NCI-H146 treated with DMSO at 0.1 percent for 48 hours (cell line): ENCODE measurements at regions not wholly inside any gene's neighbourhood (a gene's known extent, or its start where the extent isn't known, plus 50 kb on each side); places are given as distances from the start of the nearest gene placed in this dataset.

Experiments
- DNase-seq: peaks from one replicate; lab custom pipeline; 2025; ENCODE audit not compliant: unreplicated experiment; lab: John Stamatoyannopoulos, UW

DNA sequence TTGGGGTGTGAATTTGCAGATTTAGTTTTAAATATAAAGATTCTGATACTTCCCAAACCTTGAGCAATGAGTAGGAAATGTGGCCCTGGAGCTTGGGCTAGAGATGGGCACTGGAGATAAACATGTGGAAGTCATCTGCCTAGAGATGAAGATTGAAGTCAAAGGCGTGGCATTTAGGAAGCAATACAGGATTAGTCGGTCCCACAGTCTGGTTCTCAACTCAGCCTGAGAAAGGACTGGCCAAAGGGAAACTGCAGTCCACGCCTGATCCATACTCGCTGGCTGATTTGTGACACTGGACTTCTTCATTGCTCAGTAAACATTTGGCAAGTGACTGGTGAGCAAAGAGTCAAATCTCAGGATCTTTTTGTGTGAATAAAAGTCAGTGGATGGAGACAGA is 268.2 kb upstream of the ATP2B1 start:
- DNase-seq, result no peak

DNA sequence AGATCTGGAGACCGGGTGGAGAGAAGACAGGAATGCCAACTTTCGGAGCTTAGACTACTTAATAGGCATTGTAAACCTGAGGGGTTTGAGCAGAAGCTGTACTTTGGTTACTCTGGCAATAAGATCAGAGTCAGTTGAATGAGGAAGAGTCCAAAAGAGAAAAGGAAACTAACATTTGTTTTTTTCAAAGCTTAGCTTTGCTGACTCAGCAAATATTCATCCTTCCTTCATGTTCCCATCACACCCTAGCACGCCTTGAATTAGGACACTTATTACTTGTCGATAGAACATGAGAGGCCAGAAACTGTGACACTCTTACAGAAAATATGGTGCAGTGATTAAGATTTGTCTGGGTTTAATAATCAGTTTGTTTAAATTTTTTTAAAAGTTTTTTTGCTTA is 266.9 kb upstream of the ATP2B1 start:
- DNase-seq, result no peak

DNA sequence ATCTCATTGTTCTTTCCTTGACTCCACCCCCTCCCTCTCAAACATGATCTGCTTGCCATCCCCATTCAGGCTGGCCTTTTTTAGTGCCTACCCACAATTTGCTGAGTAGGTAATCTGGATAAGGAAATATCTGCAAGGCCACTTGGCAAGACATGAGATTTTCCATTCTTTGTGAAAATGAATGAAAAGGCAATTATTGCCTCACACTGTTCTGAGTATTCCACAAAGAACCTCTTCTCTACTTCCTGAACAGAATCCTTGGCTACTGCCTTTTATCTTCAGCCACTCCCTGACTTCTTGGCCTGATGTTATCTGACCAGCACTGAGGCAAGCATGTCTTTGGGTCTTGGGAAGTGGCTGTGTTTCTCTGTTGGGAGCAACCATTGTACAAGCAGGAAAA is 263.2 kb upstream of the ATP2B1 start:
- DNase-seq, result no peak

DNA sequence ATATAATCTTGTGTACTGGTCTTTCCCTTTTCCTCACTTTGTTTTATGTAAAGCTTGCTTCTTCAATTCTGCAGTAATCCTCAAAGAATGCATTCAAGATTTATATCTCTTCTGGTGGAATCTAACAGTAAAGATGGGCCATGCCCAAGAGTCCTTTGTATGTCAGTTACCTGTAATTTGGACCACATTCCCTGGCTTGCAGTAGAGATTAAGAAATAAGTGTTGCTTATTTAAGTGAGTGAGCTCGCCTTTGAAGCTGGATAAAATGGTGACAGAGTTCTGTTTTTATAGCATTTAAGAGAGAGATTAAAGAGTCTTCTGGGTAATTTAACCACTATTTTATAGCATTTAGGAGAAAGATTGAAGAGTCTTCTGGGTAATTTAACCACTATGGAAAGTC is 262.1 kb upstream of the ATP2B1 start:
- DNase-seq, result no peak

DNA sequence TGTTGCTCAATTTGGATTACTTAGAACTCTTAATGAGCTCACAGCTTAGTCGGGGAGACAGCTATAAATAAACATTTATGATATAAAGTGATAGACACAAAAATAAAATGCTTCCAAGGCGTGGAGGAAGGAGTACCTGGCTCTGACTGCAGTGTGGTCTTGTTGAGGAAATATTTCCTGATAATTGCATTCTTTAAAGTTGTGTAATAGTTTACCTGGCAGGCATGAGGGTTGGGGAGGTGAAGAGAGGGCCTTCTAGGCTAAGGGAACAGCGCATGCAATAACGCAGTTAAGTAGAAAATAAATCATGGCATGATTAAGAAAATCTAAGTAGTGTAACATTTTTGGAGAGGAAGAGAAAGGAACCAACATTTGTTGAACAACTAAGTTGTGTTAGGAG is 260.5 kb upstream of the ATP2B1 start:
- DNase-seq, result no peak

DNA sequence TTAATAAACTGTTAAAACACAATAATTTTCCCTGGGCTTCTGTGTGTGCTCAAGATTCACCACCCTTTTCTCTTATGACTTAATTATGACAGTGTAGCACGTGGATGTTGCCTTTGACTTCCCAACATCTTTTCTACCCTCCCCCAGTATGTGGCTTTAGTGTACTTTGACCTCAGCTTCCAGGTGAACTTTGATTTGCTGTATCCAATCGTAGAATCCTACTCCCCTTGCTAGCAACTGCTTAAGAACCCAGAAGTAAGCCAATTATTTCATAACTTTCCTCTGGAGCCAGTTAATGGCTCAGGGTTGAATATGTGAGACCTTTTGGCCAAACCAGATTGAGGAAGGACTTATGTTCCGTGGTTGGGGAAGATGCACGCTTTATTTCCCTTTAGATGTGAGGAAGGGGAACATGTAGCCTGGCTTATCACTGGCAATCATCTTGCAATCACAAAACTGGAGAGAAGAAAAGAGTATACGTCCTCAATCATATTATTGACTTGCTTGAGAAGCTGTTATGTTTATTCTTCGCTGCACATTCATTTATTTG is 259.6 kb upstream of the ATP2B1 start:
- DNase-seq, result no peak

DNA sequence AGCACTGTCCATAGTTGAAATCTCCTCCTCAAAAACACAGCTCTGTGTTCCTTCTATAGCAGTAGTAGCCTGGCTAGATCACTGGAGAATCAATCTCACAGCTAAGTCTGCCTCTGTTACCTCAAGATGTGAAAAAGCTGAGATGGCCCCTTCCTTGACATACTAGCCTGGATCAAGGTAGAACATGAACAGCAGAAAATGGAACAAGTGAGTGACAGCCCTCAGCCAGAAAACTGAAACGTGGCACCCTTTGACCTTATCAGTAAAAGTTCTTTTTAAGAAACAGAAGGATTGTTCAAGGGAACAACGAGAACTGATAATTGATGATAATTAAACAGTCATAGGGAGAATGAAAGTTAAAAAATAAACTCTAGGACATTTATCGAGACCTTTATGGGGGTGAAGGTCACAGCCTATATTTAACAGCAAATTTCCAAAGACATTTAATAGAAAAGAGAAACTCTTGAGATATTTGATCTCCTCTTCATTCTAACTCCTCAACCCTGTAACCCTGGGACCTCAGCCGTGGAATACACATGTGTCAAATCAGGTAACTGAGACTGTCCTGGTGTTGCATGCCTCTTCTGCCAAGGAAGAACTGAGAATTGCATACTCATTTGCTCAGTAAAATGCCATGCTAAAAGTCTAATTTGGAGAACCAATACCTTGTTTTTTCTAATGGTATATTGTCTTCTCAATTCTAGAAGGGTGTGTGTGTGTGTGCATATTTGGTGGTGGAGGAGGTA is 258.0 kb upstream of the ATP2B1 start:
- no peak for DNase-seq

DNA sequence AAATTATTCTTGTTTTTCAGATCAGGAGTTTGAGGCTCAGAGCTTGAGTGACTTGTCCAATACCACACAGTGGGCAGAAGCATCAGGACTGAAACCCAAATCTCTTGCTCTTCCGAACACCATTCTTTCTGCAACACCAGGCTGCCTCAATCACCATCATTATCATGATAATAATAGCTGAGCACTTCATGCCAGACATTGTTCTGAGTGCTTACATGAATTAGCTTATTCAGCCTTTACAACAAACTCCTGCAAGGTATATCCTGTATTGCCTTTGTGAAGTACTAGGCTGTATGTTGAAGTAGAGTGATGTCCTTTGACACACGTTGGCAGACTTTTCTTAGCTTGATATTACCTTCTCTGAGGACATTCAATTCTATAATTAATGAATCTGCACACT is 257.4 kb upstream of the ATP2B1 start:
- no peak for DNase-seq

DNA sequence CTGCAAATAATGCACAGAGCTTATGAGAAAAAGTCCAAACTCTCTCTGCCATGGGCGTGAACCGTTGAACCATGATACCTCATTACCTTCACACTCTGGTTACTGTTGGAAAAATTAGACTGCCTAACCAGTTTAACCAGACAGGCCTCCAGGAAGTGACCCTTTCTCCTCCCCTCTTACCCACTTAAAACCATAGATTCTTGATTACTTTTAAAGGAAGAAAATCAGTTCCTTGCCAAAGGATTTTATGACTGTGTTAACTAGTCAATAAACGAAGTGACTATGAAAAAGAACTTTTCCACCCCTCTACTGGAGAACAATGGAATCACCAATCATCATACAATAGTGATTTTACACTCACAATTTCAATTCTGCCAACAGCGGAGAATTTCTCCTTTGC is 254.0 kb upstream of the ATP2B1 start:
- no peak for DNase-seq

DNA sequence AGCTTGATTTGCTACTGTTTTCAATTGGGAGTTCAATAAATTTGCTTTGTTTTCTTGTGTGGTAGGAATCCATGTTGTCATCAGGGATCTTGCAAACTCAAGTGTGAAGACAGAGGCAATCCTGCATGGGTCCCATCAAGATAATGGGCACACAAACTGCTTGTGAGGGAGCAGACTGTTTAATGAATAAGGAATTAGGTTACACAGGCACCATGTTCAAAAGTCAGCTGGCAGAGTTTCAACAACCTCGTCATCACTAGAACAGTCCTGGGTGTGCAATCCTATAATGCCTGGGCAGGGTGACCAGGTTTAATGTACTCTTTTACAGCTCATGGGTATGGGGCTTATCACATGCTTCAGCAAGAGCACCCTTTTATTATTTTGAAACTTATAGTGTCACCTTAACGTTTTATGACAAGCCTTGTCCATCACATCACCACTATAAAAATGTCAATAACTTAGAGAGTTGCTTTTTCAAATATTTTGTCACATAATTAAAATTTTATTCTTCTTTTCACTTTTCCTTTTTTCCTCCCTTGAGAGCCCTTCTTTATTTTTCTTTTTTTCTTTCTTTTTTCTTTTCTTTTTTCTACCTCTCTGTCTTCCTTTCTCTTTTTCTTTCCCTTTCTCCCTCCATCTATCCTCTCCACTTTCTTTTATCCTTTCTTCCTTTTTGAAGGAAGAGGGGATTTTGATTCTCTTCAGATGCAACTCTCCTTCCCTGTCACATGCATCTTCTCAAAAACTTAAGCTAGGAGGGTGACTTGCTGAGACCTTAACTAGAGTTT is 252.2 kb upstream of the ATP2B1 start:
- DNase-seq, result no peak

DNA sequence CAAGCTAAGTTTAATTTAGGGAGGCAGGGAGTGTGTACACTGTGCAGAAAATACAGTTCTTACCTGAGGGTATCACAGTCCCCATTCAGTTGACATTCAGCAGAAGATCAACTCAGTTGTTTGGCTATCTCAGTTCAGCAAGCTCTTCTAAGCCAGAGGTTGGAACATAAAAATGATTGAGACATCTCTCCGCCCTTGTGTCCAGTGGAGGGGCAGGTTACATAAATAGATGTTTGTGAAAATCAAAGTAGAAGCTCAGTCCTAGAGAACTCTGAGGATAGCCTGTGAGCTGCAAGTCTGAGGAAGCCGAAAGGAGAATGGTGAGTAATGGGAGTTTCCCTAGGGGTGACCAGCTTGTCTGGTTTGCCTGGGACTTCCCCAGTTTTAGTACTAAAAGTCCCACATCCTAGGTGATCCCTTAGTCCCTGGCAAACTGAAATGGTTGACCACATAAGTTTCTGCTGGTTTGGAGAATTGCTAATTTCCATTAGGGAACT is 251.4 kb upstream of the ATP2B1 start:
- DNase-seq, result no peak

DNA sequence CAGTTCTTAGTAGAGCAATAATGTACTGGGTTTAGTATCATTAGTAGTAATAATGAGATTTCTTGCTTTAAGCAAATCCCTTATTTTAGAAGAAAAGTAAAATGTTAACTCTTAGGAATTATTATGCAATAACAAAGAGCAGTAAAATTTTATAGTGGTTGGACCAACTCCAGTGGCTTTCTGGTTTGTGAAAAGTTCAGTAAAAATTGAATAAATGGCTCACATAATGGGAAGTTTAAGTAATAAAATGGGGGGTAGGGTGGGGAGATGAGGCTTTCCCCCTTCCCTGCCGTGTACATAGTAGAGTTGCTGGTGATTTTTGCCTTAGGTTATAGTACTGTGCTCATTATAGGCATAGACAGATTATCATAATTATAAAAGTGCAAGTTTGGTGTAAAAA is 250.5 kb upstream of the ATP2B1 start:
- no peak for DNase-seq

DNA sequence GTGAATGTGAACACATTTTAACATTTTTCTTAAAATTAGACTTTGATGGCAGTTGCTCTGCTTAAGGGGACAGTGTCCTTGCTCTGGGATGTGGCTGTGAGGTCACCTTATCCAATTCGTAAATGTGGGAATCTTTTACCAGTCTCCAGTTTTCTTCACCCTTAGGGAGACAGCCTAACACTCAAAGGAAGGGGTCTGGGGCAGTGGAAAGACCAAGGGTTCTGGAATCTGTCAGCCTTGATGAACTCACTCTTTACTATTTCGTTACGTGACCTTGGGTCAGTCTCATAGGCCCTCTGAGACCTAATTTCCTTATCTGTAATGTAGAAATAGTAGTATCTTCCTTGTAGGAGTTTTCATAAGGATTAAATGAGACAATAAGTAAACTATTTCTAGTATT is 245.6 kb upstream of the ATP2B1 start:
- DNase-seq, result no peak

DNA sequence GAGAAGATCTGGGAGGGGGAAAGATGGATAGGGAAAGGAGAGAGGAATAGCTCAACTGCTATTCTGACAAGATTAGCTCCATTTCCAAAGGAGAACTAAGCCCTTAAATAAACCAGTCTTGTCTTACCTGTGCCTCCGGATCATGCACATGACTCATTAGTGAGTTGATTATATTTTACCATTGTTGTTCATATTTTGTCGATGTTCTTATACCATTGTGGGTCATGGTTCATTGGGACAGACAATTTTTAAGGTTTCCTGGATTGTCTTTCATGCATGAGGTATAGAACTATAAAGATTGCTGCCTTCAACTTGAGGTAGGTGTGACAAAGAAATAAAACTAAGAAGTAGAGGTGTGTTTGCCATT is 243.0 kb upstream of the ATP2B1 start:
- DNase-seq, result no peak

DNA sequence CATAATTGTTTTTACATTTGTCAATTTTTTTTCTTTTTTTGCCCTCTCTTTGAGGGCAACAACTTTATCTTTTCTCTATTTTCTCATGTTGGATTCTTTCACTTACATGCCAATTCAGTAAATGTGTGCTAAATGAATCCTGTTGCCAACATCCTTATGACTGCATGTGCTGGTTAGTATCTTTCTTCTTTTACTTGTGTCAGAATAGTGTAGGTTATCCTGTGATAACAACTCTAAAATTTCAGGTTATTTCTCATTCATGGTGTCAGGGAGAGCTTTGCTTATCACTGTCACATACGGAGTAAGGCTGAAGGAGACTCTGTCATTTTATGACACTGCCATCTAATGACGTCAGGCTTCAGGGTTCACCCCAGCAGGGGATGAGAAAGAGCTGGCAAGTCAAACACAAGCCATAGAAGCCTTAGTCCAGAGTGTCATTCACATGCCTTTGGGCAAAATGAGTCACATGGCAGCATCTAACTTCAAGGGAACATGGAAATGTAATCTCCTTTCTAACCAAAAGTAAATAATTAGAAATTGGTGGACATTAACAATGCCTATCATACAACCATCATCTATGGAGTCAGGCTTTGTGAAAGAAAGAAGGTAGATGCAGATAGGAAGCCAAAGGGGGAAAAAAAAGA is 242.5 kb upstream of the ATP2B1 start:
- no peak for DNase-seq

DNA sequence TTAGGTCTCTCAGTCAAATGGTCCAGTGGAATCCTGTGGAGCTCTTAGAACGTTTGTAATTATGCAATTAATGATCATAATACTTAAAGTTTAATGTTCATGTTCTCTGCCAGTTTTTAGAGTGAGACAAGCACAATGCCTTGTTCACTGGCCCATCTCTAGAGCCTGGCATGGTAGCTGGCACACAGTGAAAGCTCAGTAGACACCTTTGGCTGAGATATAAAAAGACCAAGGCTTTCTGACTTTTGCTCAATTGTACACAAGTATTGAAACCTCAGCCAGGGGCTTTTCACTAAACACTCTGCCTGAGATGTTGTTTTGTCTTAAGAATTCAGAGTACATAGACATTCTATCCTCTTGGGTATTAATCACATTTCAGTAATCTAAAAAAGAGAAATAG is 241.8 kb upstream of the ATP2B1 start:
- DNase-seq, result no peak

DNA sequence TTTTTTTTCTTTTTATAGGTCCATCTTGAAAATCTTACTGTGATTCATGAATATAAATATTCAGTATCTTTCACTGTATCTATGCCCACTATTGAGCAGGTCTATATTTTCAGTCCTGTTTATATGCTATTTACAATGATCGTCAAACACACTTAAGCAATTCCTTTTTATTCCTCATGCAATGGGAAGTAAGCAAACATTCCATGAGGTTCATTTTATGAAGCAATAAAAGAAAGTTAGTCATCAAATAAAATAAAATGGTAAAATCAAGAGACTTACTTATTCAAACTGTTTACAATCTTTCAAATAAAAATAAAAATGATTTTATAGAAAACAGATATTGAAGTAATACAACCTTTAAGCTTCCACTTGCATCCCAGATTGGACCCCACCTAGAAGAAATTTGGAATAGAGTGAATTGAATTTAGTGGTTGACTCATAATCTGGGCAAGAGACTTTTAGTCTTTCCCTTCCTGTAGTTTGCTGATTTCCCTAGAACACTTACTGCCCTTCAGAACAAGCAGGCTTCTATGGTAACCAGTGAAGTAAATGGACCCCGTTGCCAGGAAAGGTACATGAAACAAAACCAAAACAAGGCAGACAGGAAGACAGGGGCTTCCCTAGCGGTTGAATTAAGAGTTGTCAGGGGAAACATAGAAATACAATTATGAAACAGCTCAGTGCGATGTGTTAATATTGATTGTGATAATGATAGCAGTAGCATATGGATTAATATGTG is 241.0 kb upstream of the ATP2B1 start:
- DNase-seq, result no peak

DNA sequence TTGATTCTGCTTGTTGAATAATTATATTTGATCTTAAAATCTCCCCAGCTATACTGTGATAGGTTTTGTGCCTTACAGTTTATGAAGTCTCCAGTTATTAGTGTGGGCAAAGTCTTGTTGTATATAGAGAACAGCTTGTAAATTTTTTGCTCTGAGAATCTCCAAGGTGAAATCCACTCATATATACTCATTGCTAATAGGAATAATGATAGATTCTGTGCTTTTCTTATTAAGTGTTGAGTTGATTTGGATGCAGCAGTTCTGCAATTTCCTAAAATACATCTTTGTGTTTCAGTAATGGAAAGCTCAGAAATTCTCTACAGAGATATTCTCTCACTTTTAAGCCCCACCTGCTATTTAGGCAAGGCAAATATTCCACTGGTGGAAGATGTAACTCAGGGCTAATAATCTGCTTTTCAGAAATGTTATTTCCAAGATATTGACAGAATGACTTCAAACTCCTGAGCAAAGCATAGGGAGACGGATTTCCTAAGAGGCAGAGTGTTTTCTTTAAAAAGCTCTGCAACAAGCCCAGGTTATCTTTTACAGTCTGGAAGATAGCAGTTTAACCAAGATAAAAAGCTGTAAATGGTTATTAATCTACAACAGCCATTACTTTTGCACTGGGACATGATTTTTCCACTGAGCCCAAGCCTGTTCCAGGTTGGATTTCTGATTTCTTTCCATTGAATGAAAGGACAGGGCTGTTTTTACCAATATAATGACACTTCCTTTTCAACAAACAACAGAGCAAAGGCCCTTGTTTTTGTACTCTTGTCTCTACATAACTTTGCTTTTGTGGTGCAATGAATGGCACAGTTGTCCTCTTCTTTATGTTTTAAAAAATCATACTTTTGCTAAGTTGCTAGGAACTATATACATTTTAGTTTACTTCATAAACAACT is 239.9 kb upstream of the ATP2B1 start:
- no peak for DNase-seq

DNA sequence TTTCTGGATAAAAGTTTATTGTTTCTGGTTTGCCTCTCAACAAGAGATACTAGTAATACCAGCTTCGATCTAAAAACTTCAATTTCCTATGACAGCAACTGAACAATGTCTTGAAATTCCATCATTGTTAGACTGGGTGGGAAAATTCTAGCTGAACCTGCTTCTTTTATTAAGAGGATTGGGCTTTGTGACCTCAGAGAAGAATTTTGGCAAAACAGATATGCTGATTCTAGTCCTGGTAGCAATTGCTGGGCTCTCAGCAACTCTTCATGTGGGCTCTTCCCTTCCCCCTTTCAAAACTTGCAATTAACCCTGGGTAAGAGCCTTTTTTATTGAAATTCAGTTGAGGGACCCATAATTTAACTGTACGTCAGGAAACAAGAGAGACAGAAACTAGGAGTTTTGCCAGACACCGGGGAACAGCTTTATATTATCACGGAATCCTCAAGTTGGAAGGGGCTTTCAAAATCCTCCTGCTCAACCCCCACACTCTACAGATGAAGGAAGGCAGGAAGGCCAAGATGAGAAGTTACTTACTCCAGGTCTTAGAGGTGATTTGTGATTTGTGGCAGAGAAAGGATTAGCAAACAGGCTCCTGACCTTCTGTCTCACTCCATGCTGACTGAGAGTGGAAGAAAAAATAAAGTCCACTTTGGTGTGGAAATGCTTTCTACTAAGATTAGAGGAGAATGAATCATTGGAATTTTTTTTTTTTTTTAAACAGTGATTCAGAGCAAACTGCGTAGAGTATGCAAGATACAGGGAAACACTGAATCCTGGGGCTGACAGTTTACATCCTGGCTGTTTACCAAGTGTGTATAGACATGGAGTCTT is 239.0 kb upstream of the ATP2B1 start:
- no peak for DNase-seq
